Epithelial cell of prostate (primary cell): ENCODE measurements at regions not wholly inside any gene's neighbourhood (a gene's known extent, or its start where the extent isn't known, plus 50 kb on each side); places are given as distances from the start of the nearest gene placed in this dataset.

Source experiments
- DNase-seq: peaks from one replicate; pipeline ENCODE4 v3.0.0-alpha.2; 2011; ENCODE audit warnings: low read depth, low spot score
- H3K27ac ChIP-seq: fragments of 450-650 bp; 2 replicates; pipeline ENCODE4 v1.5.1; 2017; ENCODE audit warnings: mild to moderate bottlenecking

DNA sequence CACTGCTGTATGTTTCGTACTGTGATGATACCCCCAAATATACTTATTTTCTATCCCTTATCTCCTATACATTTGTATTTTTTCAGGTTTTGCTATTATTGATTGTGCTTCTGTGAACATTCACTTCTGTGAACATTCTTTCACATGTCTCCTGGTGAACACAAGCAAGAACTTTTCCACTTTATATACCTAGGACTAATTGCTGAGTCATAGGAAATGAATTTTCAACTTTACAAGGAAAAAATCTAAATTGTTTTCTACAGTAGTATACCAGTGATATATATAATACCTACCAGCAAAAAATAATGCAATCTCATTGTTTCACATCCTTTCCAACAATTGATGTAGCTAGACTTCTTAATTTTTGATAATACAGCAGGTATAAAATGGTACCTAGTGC, 139.5 kb upstream of the MAGEB18 start:
- H3K27ac ChIP-seq: no peak overlapping the region
- no peak for DNase-seq

- no peak for DNase-seq
- no peak overlapping the region for H3K27ac ChIP-seq
These were observed 130.7 kb upstream of the MAGEB18 start for GRCh38 chrX:26007462-26007861.

DNA sequence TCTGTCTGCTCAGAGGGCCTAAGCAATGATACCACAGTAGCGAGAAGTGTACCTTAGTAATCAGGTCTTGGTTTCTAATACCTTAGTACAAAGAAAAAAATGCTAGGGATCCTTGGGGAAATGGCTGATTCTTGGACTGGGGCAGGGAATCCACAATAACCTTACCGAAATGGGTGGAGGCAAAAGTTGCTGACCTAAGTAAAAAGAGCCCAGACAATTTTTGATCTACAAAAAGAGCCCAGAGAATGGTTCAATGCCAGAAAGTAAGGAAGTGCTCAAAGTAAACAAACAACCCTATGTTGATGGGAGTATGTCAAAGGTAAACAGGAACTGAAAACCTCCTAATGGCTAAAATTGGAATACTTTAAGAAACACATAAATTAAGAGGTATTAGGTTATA, 130.1 kb upstream of the MAGEB18 start:
- no peak for DNase-seq
- H3K27ac ChIP-seq: no peak overlapping the region

DNA sequence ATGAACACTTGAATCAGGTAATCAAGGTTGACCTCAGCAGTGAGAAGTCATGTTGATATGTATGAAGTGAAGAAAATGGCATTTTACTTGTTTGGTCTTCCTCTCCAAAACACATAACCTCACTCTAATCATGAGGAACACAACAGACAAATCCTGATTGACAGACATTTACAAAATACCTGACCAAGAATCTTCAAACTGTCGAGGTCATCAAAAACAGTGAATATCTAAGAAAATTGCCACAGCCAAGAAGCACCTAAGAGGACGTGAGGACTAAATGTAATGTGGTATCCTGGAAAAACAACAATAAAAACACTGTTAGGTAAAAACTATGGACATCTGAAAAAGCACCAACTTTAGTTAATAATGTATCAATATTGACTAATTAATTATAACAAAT, 129.5 kb upstream of the MAGEB18 start:
- DNase-seq: no peak
- no peak overlapping the region for H3K27ac ChIP-seq

DNA sequence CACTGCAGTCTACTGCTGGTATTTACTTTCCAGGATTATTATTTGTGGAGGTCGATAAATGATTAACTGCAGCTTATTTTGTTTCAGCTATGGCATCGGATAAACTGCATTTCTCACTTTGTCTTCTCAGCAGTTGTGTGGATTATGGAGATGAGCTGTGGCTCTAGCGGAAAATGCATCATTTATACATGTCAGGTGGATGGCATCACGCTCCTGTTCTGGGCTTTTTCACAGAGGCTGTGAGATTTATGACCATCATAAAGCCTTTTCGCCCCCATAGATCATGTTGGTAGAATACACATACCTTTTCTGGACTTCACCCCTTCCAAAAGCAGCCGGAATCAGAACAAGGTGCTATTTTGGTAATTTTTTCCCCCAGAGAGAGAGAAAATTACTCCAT, 118.8 kb upstream of the MAGEB18 start:
- DNase-seq: no peak

DNA sequence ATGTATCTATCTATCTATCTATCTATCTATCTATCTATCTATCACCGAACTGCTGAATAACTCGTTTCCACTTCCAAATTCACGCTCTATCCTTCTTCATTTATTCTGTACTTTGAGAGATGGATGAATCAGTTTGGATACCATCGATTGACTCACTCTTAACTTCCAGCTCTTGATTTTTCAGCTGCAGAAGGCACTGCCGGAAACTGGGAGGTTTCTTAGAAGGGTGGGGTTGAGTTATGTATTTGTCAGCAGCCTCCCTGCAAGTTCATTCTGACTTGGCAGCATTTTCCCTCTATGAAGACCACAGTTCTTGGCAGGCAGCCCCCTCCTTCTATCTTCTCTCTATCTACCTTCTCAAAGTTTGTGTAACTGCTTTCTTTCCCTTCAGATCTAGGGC, 112.0 kb upstream of the MAGEB18 start:
- no peak for DNase-seq
- no peak overlapping the region for H3K27ac ChIP-seq

More for the DNA sequence above, 118.8 kb upstream of the MAGEB18 start:
- no peak overlapping the region for H3K27ac ChIP-seq

DNA sequence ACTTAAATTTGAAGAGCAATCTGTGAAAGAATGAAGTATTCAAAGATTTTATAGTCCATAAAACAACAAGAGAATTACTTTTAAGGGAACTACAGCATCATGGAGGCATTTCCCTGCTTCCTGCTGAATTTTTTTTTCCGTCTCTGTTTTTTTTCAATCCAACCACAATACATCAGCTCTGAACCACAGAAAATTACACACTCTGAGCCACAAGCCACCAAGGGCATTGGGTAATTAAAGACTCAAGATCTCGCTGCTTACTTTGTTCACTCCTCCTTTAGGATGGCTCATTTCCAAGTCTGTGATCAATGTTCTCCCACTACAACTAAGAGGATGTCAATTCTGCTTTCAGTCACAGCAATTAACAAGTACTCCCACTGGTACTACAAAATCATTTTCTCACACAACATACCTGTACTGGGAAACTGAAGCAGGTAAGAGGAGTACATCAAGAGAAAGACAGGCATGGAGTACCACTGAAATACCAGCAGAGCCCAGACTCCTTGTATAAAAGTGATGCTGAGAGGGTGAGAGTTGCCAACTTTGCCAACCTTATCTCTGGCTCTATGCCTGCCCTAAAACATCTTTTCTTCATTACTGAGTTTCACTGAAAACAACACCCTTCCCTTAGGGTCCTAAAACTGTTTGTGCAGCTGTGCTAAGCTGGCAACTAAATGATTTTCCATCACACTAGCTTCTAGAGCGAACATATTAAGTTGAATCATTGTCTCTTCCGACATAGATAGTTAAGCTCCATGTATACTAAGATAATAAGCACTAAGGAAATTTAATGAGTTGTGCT, 105.8 kb upstream of the MAGEB18 start:
- H3K27ac ChIP-seq: no peak overlapping the region
- no peak for DNase-seq

GRCh38 chrX:26037367-26037766, 100.8 kb upstream of the MAGEB18 start:
- H3K27ac ChIP-seq: no peak overlapping the region
- DNase-seq: no peak

DNA sequence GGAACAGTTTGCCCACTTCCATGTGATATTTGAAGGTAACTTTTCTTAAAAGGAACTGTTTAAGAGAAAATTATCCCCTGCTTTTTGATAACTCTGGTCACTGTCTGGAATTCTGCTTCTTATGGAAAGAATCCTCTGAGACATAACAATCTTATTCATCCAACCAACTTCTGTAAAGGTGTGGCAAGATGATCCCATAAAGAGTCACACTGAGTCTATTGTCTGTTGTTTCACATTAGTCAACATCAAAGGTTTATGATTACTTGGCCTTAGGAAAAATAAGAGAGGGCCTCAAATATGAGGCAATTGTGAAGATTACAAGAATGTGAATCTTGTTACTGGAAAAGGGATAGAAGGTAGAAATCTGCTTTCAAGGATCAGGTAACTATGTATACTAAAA, 88.0 kb upstream of the MAGEB18 start:
- peak overlapping the region; percentile 58 for H3K27ac ChIP-seq
- DNase-seq: no peak

- H3K27ac ChIP-seq: no peak overlapping the region
- DNase-seq: no peak
These were observed 67.3 kb upstream of the MAGEB18 start for GRCh38 chrX:26070882-26071281.

- no peak overlapping the region for H3K27ac ChIP-seq
- DNase-seq: no peak
These were observed 66.5 kb upstream of the MAGEB18 start for GRCh38 chrX:26071618-26072017.

DNA sequence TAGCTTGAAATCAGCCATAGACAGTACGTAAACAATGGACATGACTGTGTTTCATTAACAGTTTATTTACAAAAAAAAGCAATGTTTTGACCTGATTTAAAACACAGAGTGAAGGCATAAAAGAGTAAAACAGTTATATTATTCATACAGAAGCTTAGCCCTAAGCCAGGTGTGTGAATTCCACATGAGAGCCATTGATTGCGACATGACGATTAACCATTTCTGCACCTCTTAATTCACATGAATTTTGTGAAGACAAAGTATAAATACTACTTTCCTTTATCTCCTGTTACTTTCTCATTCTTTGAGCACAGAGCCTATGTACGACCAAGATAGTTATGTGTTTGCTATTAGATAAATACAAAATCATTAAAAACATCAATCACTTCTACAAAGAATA, 55.0 kb upstream of the MAGEB18 start:
- no peak overlapping the region for H3K27ac ChIP-seq
- no peak for DNase-seq
